Jurkat, Clone E6-1 (cell line): ENCODE measurements at regions not wholly inside any gene's neighbourhood (a gene's known extent, or its start where the extent isn't known, plus 50 kb on each side); places are given as distances from the start of the nearest gene placed in this dataset.
"Not testable (repeated sequence)": the region's sequence is repeated elsewhere in the genome, so short reads cannot be mapped to it uniquely, and the experiment has no call there.

Source experiments
- DNase-seq: peaks from one replicate; pipeline ENCODE4 v3.0.0-alpha.2; 2011; ENCODE audit warnings: low read depth, low spot score
- H3K4me3 ChIP-seq: 2 replicates; pipeline ENCODE4 v1.5.1; 2011; ENCODE audit warnings: mild to moderate bottlenecking, low read length, control low read depth, moderate library complexity

DNA sequence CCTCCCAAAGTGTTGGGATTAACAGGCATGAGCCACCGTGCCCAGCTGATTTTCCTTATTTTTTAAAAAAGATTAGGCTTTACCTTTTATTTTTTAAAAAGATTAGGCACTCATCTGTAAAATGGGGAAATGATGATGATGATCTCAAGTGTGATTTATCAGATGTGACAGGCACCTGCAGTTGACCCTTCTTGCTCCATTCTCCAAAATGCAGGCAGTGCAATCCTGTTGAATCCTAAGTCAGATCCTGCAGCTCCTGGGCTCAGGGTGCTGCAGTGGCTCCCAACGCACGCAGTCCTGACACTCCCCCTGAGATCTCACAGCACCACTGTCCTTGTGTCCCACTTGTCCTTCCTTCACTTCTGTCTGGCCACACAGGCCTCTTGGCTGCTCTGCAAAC lies 257.3 kb upstream of the KAZN start:
- no peak for DNase-seq

GRCh38 chr1:14345946-14346550 lies 252.4 kb upstream of the KAZN start:
- DNase-seq = no peak

More for the DNA sequence above, 257.3 kb upstream of the KAZN start:
- no peak overlapping the region for H3K4me3 ChIP-seq

DNA sequence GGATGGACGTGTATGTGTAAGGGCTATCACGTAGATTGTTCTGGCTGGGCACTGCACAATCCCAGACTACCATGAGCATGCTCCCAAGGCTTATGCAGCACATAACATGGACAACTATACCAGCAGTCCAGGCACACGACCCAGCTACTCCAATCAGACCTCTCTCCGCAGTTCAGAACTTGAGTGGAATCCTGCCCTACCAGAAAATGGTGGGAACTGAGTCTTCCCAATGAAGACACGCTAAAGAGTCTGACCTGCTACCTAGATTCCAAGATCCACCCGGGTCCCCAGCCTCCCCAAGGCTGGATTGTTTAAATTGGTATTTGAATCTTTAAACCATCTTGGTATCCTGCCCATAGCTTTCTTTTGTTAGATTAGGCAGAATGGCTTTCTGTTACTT lies 251.3 kb upstream of the KAZN start:
- H3K4me3 ChIP-seq = no peak overlapping the region
- DNase-seq = no peak

More at GRCh38 chr1:14345946-14346550, 252.4 kb upstream of the KAZN start:
- H3K4me3 ChIP-seq = no peak overlapping the region

DNA sequence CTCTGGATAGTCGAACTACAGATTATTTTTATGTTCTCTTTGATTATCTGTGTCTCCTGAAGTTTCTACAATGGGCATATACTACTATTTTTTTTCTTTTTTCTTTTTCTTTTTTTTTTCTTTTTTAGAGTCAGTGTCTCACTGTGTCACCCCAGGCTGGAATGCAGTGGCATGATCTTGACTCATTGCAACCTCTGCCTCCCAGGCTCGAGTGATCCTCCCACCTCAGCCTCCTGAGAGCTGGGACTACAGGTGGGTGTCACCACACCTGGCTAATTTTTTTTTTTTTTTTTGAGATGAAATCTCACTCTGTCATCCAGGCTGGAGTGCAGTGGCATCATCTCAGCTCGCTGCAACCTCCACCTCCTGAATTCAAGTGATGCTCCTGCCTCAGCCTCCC lies 250.7 kb upstream of the KAZN start:
- H3K4me3 ChIP-seq = no peak overlapping the region

DNA sequence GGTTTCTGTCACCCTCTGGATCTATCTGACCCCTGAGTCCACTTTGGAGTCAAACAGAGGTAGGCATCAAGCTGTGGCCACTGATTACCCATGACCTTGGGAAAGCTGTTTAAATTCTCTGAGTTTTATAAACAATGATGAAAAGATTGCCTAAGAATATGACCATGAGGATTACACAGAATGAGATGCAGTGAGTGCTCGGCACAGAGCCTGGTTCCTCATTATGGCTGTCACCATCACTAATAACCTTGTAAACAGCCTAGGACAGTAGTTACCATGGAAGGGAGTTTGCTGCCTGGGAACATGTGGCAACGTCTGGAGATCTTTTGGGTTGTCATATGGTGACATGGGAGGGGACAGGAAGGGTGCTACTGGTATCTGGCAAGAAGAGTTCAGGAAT lies 248.3 kb upstream of the KAZN start:
- no peak for DNase-seq
- H3K4me3 ChIP-seq = no peak overlapping the region

More for the DNA sequence above, 250.7 kb upstream of the KAZN start:
- DNase-seq = no peak

DNA sequence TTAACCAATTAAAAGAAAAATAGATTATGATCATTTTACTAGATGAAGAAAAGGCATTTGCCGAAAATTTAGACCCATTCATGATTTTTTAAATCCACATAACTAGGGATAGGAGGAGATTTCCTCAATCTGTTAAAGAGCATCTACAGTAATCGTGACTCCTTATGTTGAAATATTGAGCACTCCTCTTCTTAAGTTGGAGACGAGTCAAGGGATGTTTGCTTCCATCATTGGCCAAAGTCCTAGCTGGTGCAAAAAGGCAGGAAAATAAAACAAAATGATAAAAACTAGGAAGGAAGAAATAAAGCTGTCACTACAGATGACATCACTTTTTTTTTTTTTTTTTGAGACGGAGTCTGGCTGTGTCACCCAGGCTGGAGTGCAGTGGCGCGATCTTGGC lies 245.6 kb upstream of the KAZN start:
- H3K4me3 ChIP-seq = no peak overlapping the region
- DNase-seq = no peak

DNA sequence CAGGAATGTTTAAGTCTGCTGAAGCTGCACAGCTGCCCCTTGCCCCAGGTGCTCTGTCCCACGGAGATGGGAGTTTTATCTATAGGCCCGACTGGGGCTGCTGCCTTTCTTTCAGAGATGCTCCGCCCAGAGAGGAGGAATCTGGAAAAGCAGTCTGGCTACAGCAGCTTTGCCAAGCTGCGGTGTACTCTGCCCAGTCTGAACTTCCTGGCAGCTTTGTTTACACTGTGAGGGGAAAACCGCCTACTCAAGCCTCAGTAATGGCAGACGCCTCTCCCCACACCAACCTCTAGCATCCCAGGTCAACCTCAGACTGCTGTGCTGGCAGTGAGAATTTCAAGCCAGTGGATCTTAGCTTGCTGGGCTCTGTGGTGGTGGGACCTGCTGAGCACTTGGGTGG lies 237.5 kb upstream of the KAZN start:
- not testable (repeated sequence) for H3K4me3 ChIP-seq, DNase-seq

DNA sequence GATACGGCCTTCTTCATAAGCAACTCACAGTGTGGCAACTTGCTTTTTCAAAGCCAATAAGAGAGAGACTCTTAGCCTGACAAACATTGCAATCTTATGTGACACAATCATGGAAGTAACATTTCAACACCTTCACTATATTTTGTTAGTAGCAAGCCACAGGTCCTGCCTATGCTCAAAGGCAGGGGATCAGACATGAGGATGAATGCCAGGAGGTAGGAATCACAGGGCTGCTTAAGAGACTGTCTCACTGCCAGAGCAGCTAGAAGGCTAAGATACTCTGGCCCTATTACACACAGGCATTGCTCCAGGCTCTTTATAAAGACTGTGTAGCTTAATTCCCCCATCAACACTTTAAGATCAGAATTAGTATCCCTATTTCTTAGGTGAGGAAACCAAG lies 236.2 kb upstream of the KAZN start:
- no peak for DNase-seq
- H3K4me3 ChIP-seq = no peak overlapping the region

DNA sequence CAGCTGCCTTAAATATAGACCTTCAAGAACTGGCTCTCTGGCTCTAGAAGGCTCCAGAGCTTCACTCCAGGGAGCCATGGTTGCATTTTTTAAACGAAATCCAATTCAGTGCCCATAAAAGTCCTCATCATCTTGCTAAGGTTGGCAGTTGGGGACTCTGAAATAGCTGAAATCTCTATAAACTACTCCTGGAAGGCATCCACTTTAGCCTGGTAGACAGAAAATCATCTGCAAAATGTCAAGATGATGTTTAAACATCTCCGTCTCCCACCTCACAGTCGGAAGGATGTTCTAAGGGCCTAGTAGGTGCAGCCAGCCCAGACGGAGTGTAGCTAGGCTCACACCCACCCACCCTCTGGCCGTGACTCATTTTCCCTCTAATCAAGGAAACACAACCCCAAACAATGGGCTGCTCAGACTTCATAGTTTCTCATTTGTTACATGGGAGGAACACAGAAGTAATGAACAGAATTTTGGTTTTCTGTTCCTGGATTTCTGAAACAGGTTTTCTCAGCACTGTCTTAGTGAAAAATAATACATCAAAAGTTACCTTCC lies 235.4 kb upstream of the KAZN start:
- H3K4me3 ChIP-seq = no peak overlapping the region
- no peak for DNase-seq

GRCh38 chr1:14363707-14364413 lies 234.6 kb upstream of the KAZN start:
- DNase-seq = peak; percentile 90
- no peak overlapping the region for H3K4me3 ChIP-seq

DNA sequence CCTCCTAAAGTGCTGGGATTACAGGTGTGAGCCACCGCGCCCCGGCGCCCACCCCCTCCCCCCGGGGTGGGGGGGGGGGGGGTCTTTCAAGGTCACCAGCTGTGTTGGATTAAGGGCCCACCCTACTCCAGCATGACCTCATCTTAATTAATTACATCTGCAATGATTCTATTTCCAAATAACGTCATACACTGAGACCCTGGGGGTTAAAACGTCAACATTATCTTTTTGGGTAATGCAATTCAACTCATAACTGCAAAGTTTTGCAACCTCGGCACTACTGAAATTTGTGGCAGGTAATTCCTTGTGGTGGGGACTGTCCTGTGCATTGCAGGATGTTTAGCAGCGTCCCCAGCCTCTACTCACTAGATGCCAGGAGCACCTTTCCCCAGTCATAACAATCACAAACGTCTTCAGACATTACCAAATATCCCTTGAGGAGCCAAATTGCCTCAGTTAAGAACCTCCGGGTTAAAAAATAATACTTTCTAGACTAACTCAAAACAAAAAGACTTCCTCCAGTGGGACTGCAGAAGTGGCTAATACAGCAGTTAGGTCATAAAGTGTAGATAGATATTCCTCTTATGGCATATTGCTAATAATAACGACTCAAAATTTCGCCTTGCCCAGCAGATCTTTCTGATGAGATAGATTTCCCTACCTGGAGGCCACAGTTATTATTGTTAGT lies 233.0 kb upstream of the KAZN start:
- no peak overlapping the region for H3K4me3 ChIP-seq
- no peak for DNase-seq

DNA sequence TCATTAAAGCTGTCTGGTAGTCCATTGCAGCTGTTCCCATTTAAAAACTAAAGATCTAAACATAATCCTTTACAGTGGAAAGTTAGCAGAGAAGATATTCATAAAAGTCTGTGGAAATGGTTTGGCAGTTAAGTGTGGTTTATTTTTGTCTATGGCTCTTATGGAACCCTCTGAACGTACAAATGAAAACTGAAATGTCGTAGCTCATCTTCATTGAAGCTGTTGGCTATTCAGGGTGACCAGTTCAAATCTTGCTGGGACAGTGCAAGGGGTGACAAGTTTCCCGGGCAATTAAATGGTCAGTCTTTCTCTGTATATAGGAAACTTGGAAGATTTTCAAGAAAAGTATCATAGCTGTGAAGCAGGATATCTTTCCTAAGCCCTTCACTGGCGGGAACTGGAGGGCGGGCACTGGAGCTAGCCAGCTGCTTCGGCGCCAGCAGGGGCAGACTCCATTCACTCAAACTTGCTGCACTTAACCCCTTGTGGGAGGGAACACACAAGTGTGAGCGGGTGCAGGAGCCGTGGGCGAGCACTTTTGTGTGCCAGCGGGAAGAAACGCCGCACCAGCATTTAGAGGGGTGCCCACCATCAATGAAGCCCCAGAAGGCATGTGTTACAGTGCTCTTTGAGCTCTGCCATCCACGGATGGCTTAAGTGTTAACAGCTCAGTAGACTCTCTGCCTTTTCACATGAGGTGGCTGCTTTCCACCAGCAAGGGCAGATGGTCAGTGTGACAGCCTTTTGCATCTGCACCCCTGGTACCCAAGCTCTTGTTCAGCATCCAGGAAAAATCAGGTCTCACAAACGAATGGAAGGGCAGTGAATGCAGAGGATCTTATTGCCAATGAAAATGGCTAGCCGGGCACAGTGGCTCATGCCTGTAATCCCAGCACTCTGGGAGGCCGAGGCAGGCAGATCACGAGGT lies 232.1 kb upstream of the KAZN start:
- DNase-seq = no peak

GRCh38 chr1:14367451-14367850 lies 231.0 kb upstream of the KAZN start:
- DNase-seq = no peak

More for the DNA sequence above, 232.1 kb upstream of the KAZN start:
- no peak overlapping the region for H3K4me3 ChIP-seq

GRCh38 chr1:14369526-14370213 lies 228.8 kb upstream of the KAZN start:
- DNase-seq = peak; percentile 78
- H3K4me3 ChIP-seq = no peak overlapping the region

More at GRCh38 chr1:14367451-14367850, 231.0 kb upstream of the KAZN start:
- H3K4me3 ChIP-seq = no peak overlapping the region

- H3K4me3 ChIP-seq = no peak overlapping the region
- DNase-seq = no peak
These were observed 226.6 kb upstream of the KAZN start for GRCh38 chr1:14371771-14372497.

DNA sequence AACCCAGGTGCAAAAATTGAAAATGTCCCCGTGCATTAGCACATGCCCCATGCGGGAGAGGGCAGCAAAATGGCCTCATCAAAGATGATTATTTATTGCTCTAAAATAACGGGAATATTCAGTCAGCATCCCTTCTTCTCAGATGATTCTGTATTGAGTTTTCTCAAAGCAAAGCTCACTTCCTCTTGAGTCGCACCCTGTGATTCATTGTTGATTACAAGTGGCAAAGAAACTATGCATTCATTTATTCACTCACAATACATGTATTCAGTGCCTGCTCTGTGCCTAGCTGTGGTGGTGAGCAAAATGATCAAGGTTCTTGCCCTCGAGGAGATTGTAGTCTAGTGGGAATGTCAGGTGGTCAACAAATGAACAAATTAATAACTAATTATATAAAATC lies 226.0 kb upstream of the KAZN start:
- no peak for DNase-seq
- no peak overlapping the region for H3K4me3 ChIP-seq

- H3K4me3 ChIP-seq = no peak overlapping the region
- DNase-seq = no peak
These were observed 225.3 kb upstream of the KAZN start for GRCh38 chr1:14373081-14373758.
